NCI-H187 (cell line): ENCODE measurements at regions not wholly inside any gene's neighbourhood (a gene's known extent, or its start where the extent isn't known, plus 50 kb on each side); places are given as distances from the start of the nearest gene placed in this dataset.

ENCODE experiments used
- DNase-seq, 2 experiments: peaks; one replicate each; lab custom pipeline; 2025; lab: John Stamatoyannopoulos, UW

DNA sequence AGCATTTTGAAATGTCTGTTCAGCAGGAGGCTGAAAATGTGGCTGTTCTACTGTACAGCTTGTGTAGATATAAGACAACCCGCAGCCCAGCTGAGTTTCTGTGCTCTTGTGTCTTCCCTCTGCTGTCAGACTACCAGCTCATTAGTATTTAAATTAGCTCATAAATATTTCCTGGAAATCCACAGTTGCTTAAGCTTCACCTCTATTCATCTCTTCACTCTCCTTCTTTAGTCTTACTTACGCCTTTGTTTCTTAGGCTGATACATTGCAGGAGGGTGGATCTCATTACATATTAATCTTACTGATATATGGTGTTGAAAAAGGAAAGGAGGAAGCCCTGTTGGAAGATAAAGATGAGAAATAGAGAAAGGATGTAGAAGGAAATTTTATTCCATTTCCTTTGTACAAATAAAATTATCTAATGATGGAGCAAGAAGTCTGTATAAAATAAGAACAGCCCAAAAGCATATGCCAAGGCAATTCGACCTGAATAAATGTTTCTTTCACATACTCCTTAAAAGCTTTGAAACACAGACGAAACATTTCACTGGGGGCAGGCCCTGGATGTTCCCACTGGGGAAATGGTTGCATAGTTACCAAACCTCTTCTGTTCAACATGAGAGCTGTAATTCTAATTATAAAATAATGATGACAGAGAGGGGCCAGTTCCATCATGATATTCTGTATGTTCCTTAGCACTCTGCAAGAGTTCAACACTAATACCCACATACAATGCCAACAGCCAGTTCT, 111.8 kb upstream of the APC start:
- DNase-seq: peak in 1 of 2 experiments; percentile 24

- DNase-seq: no peak
Measured at GRCh38 chr5:112626715-112627114, 111.0 kb upstream of the APC start.

DNA sequence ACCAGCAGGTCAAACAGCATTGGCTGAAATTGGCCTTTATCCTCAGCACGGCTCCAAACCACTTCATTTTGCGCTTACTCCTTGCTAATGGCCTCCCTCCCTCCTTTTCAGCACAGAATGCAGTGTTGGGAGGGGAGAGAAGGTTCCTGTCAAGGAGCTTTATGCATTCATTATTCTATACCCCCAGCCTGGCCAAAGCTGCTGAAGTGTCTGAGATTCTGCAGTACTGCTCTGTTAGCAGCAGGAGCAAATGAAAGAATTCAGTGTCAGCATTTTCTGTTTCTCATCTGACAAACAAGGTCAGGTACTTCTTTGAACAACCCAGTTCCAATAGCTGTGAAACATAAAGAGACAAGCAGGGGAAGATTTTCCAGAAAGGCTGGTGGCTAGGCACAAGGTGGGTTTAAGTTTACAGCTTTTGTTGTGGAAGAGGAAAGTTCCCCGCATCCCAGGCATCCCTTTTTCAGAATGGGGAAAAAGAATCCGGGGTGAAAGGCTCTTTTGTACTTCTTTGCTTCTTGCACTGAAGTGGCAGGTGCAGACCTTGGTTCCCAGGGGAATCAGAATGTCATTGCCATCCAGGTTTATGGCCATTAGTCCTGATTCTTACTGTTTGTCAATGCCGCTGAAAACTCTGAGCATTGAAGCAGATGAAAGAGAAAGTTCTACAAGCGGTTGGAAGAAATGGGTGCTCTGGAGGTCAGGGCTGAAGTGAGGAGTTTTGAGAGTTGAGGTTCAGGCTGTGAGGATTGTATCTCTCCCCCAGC, 109.3 kb upstream of the APC start:
- peak; percentile 79 to 85 for DNase-seq

DNA sequence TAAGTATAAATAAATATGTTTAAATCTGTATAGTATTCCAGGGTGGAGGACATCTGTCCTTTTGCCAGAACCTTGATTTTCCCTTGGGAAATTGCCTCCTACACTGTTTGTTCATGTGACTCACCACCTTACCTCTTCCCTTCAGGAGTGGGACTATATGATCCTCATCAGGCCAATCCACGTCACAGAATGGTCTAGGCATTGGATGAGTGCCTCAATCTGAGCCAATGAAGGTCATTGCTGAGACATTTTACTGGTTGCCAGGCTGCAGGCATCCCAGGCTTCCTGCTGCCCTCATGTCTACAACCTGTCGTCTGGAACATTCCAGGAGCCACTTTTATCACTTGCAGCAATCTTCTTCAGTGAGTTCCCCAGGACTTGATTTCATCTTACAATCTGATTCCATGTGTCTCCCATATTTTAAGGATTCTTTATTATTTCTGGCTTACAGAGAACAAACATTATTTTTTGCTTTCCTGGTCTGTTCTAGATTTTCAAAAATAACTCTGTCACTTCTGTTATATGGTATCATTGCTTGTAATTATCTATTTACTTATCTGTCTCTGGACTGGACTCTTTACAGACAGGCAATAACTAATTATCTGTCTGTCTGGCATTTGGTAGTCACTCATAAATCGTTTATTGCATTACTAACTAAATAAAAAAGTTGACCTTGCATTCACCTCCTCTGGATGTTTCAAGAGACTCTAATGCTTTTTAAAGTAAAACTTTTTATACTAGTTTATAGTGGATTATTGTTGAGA, 107.3 kb upstream of the APC start:
- DNase-seq: no peak

GRCh38 chr5:112634166-112634565, 103.5 kb upstream of the APC start:
- no peak for DNase-seq

GRCh38 chr5:112634796-112635195, 102.9 kb upstream of the APC start:
- no peak for DNase-seq

GRCh38 chr5:112635276-112635675, 102.4 kb upstream of the APC start:
- no peak for DNase-seq

DNA sequence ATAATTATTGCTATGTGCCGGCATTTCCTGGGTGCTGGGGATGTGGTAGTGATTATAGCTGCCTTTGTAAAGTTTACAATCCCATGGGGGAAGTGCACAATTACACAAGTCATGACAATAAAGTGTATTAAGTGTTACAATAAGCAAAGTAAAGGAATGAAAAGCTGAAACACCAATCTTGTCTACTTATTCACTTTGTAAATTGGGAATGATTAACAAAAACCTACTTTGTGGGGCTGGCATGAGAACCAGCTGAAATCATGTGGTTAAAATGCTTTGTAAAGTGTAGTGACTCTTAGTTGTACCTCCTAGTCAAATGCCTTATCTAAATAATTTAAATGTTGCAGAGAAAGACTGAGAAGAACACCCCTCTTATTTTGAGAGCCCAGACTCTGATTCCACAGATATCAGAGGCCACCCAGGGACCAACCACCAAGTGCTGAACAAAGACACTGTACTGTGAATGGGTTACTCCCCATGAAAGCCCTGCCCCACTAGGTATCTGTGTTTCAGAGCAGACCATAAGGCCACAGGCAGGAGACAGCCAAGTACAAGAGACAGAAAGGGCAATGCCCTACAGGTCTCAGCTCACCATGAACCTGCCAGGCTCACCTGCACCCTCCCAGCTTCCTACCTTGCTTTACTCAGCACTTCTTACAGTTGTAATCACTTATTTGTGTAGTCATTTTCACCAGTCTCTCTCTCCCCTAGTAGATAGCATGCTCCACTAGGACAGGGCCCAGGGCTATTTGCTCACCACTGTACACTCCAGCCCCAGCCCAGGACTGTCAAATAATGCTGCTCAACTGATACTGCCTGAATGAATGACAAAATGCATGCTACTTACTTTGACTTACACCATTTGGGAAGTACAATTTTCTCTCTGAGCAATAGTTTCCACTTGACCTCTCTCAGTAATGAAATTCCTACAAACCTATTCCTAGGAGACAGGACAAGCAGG, 101.6 kb upstream of the APC start:
- no peak for DNase-seq

GRCh38 chr5:112636751-112637150, 100.9 kb upstream of the APC start:
- no peak for DNase-seq

DNA sequence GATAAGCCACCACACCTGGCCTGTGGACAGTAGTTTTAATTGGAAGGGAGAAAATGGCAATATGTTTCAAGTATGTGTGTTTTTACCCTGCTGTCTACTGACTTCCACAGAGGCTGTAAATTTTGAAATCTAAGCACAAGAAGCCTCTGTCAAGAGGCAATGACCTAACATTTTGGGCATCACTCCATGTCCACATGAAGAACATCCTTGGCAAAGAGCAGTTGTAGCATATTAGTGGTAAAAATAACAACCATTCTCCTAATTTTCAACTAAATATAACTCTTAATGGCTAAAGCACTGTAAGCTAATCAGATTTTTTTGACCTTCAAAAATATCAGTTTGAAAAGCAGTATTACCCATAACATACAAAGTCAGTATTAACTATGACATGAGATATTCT, 100.3 kb upstream of the APC start:
- DNase-seq: no peak

DNA sequence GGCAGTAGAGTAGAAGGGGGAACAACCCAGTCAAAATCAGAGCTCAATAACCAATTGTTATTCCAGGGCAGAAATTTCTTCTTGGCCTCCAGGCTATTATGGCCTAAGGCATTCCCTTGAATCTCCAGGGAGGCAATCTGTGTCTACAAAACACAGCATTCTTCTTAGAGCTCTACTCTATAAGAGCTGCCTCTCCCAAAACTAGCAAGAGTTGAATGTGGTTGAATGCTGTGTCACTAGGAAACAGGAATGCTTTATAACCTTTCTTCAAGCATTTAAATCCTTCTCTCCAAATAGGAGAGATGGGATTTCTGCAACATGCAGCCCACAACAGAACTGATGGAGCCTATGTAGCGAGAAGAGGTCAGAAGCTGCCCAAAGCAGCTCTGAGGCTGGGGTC, 97.1 kb upstream of the APC start:
- DNase-seq: no peak

DNA sequence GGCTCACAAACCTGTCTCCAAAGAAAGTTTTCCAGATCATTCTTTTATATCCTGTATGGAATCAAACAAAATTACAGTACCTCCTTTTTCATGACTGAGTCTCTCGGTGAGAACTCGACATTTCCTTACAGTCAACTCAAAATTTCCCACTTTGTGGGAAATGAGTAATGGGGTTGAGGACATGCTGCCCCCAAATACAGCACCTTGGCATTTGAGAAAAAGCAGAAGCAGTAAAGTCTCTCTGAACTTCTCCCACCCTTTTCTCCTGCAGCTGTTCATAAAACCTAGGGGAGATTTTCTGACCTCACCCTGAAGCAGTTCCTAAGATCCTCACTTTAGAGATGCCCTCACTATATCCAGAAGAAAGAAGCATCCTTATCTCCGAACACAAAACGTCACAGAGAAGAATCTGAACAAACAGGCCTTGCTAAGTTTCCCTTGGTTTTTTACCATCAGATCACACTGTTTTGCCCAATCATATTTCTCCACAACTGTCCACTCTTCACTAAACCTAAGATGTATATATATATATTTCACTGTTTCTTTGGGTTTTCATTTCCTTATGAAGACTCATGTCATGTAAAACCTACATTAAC, 96.1 kb upstream of the APC start:
- DNase-seq: no peak

DNA sequence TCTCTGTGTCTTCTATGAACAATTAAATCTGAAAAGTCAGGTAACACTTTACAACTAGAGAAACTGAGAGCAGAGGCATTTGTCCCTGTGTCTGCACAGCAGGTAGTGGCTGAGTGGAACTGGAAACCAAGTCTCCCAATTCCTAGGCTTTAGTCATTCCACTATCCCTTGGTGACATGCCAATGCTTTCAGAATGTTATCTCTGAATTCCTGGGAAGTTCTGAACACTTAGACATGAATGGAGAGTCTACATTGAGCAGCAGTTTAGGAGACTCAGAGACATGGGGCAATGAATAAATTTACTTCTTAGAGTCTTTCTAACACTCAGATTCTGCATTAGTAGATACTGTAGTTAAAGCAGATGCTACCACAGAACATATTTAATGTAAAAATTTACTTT, 94.8 kb upstream of the APC start:
- no peak for DNase-seq

GRCh38 chr5:112643339-112643971, 94.2 kb upstream of the APC start:
- DNase-seq: no peak

- no peak for DNase-seq
Measured at GRCh38 chr5:112646139-112646936, 91.3 kb upstream of the APC start.

DNA sequence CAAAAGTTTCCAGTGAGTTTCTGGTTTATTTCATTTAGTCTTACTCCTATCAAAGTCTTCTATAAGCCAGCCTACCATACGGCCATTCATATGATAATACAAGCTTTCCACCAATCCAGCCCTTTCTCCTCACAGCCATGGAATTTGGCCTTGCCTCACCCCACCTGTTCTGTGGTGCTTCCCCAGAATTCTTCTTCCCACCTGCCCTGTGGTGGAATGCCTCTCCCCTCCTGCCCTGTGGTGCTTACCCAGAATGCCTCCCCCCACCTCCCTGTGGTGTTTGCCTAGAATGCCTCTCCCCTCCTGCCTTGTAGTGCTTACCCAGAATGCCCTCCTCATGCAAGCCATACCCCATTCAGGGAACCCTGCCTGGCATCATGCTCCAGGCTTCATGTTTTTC, 90.3 kb upstream of the APC start:
- DNase-seq: no peak

DNA sequence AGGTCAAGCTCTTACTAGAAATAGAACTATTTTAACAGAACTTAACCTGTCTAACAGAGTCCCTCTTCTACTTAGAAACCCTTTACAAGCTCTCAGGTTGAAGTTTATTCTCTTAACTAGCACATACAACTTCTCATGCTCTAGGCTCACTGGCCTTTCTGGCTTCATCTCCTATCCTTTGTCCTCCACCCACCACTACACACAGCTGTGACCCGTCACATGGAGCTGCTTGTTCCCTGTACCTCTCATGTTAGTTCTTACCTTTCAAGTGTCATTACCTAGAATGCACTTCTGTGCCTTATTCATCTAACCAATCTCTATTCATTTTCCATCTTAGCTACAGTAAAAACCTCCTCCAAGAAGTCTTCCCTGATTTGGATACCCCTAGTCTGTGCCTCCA, 89.4 kb upstream of the APC start:
- DNase-seq: no peak

- DNase-seq: no peak
Measured at GRCh38 chr5:112649882-112650281, 87.8 kb upstream of the APC start.

GRCh38 chr5:112653638-112654205, 84.0 kb upstream of the APC start:
- no peak for DNase-seq

GRCh38 chr5:112655513-112655912, 82.2 kb upstream of the APC start:
- DNase-seq: no peak
